Right cardiac atrium (tissue), 5 donors: ENCODE measurements at regions not wholly inside any gene's neighbourhood (a gene's known extent, or its start where the extent isn't known, plus 50 kb on each side); places are given as distances from the start of the nearest gene placed in this dataset.
"Not testable (repeated sequence)": the region's sequence is repeated elsewhere in the genome, so short reads cannot be mapped to it uniquely, and the experiment has no call there.

Source experiments
- ATAC-seq, 2 donors: fragments of 200-7000 bp; cut with Tn5 transposase; one replicate each; pipeline versions ENCODE4 v1.8.0 to v1.9.1; 2020; ENCODE audit warnings: moderate library complexity in 2 of 2, mild to moderate bottlenecking in 1 of 2
- DNase-seq, 3 donors: peaks; one replicate each; pipeline ENCODE4 v3.0.0-alpha.2; 2020
- H3K27ac ChIP-seq: one replicate; pipeline ENCODE4 v1.5.1; 2013; ENCODE audit warnings: mild to moderate bottlenecking, low read length, control low read depth, moderate library complexity
- H3K27me3 ChIP-seq: one replicate; pipeline ENCODE4 v1.6.1; 2013; ENCODE audit not compliant: control insufficient read depth, insufficient read depth
- H3K4me1 ChIP-seq: one replicate; pipeline ENCODE4 v1.6.1; 2013; ENCODE audit warnings: low read length; ENCODE audit not compliant: control insufficient read depth, insufficient read depth
- H3K4me3 ChIP-seq: one replicate; pipeline ENCODE4 v1.5.1; 2013; ENCODE audit warnings: low read length, control low read depth
- H3K9me3 ChIP-seq: one replicate; pipeline ENCODE4 v1.6.1; 2013; ENCODE audit warnings: low read length; ENCODE audit not compliant: control insufficient read depth
- WGBS: extraction: QIAGEN DNeasy Blood & Tissue Kit; methylation state at CpG from one replicate; pipeline ENCODE4 v1.1.7; 2013; 5-methylcytosine and 5-hydroxymethylcytosine counted together
- intact Hi-C, 4 donors: fragments of 100-400 bp; cut with DNase I; formaldehyde crosslinking; loops; one replicate each; pipeline versions ENCODE4 v1.11.0 to v1.14.0; 2022 to 2023
- donor health status: healthy with polysubstance abuse.
- donor health status: DM: no; HTN: yes; CAD: no.
- donor health status: DM: no; HTN: no; CAD: no.
- donor health status: DM: no; HTN: yes; CAD: no; lungs with severe emphysema.
- donor health status: DM: yes; HTN: yes; CAD: no.

GRCh38 chr14:106044949-106045596 is 518.7 kb downstream of the TMEM121 start:
- DNase-seq (peak; percentile 18 to 82 (median 66)), ATAC-seq (no peak)
- H3K4me3 ChIP-seq, result no peak overlapping the region
- H3K4me1 ChIP-seq, result no peaks in the 10 kb centered on the region
- no peaks in the 10 kb centered on the region for H3K9me3 ChIP-seq
- no peak overlapping the region for H3K27ac ChIP-seq
- no peaks in the 10 kb centered on the region for H3K27me3 ChIP-seq
- WGBS, result 56% methylated on average over 9 of the region's 9 CpGs
- intact Hi-C loops, result no loop called here

DNA sequence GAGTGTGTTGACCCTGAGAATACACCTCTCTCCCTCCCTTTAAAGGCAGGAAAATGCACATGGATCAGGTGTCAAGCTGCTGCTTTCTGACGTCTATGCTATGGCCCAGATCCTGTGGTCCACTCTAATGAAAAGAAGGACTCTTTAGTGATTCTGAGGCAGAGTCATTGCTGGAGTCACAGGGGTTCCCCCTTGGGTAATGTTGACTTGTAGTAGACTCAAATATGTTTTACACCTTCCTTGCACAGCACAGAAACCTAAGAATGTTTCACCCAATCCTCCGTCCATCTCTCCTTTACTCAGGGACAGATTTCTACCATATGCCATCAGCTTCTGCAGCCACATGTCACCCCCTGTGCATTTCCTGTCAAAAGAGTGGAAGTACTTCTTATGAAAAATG is 525.4 kb downstream of the TMEM121 start:
- H3K27ac ChIP-seq, result no peak overlapping the region
- no peaks in the 10 kb centered on the region for H3K27me3 ChIP-seq
- intact Hi-C loops, result no loop called here
- ATAC-seq (no peak), DNase-seq (no peak)
- no peaks in the 10 kb centered on the region for H3K4me1 ChIP-seq
- H3K9me3 ChIP-seq, result no peaks in the 10 kb centered on the region
- H3K4me3 ChIP-seq, result no peak overlapping the region
- WGBS, result 74% methylated on average over 2 of the region's 2 CpGs

DNA sequence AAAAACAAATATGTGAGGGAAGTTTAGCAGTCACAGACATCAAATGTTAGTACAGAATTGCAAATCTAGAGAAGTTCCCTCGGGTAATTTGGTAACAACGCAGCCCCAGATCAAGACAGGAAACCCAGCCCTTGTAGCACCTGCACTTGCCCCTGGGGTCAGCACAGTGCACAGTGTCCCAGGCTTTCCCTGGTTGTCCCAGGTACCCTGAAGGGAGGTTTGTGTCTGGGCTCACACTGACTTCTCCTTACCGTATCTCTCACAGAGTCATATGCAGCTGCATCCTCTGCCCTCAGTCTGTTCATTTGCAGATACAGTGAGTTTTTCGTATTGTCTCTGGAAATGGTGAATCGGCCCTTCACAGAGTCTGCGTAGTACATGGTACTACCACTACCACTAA is 528.9 kb downstream of the TMEM121 start:
- Histone ChIP-seq H3K27ac (no peak overlapping the region), H3K27me3 (peaks cover 2% of the 10 kb centered on the region), H3K4me1 (no peaks in the 10 kb centered on the region), H3K4me3 (no peak overlapping the region), H3K9me3 (no peaks in the 10 kb centered on the region)
- intact Hi-C loops, result no loop called here
- WGBS, result 65% methylated on average over 6 of the region's 6 CpGs
- DNase-seq (no peak), ATAC-seq (no peak)

DNA sequence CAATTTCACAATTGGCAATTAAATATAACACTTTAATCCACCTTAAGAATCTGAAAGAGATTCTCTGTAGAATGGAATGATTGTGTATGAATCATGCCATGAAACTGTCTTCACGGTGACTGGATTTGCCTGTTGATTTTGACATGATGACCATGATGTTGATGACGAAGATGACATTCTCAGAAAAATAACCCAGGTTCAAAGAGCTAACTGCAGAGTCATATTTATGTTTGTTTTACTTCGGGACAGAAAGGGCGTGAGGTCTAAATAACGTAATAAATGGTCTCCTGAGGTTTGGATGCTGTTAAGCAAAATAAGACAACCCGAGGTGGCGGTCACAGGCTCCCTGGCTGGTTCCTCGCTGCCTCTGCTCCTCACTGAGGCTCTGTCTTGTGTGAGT is 532.0 kb downstream of the TMEM121 start:
- DNase-seq (no peak), ATAC-seq (no peak)
- intact Hi-C loops, result no loop called here
- H3K27me3 ChIP-seq, result peaks cover 2% of the 10 kb centered on the region
- H3K4me1 ChIP-seq, result no peaks in the 10 kb centered on the region
- H3K4me3 ChIP-seq, result no peak overlapping the region
- WGBS, result 62% methylated on average over 8 of the region's 8 CpGs
- no peak overlapping the region for H3K27ac ChIP-seq
- H3K9me3 ChIP-seq, result no peaks in the 10 kb centered on the region

DNA sequence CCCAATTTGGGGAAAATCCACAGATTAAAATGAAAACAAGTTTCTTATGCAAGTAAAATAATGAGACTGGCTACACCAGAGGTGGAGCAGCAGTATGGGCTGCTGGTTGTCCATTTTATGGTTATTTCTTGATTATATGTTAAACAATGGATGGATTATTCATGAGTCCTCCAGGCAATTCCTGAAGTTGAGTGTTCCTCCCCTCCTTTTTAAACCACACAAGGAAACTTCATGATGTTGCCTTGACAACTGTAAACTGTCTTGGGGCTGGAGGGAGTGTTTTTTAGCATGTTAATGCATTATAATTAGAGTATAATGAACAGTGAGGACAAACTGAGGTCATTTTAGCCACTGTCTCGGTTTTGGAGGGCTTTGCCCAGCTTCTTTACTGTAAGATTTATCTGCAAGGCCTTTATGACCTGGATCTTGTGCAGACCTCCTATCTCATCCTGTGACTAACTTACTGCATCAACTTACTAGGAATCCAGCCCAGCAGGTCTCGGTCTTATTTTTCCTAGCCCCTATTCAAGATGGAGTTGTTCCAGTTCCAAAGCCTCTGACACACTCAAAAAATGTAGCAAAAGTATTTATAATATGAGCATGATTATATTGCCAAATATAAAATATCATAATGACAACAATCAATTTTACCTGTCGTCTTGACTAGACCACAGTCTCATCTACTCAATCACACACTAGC is 534.0 kb downstream of the TMEM121 start:
- 51% methylated on average over 3 of the region's 3 CpGs for WGBS
- ATAC-seq (no peak), DNase-seq (no peak)
- intact Hi-C loops, result no loop called here
- Histone ChIP-seq H3K27me3 (peaks cover 2% of the 10 kb centered on the region), H3K4me3 (no peak overlapping the region), H3K27ac (no peak overlapping the region), H3K4me1 (no peaks in the 10 kb centered on the region), H3K9me3 (no peaks in the 10 kb centered on the region)

- H3K4me1 ChIP-seq, H3K9me3 ChIP-seq, ATAC-seq, H3K27me3 ChIP-seq, H3K27ac ChIP-seq, intact Hi-C loops, H3K4me3 ChIP-seq: not testable (repeated sequence)
- DNase-seq, result peak in 2 of 3 donors; percentile 55 to 56
- WGBS, result 39% methylated on average over 12 of the region's 12 CpGs
Measured at GRCh38 chr14:106061877-106062500, 535.6 kb downstream of the TMEM121 start.

GRCh38 chr14:106062502-106063272 is 536.3 kb downstream of the TMEM121 start:
- DNase-seq, result no peak
- Histone ChIP-seq H3K4me3 (no peak overlapping the region), H3K9me3 (no peaks in the 10 kb centered on the region), H3K27me3 (peaks cover under 1% of the 10 kb centered on the region), H3K27ac (no peak overlapping the region), H3K4me1 (no peaks in the 10 kb centered on the region)
- WGBS, result 51% methylated on average over 4 of the region's 4 CpGs
- intact Hi-C loops, result no loop called here
- no peak for ATAC-seq

DNA sequence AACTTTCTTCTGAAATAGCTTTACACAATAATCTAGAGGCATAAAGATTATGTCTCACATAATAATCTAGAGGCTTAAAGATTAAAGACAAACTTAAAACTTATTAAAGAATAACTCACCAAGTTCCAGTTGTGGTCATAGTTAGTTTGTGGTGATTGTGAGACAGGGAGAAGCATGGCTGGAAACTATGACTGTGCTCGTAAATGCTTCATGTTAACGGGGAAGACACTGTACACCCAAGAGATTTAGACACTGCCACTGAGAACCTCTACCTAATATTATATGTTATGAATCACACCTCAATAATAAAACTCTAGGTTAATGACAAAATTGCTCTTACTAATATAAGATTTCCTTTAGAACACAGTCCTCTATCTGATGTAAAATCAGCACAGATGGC is 541.6 kb downstream of the TMEM121 start:
- DNase-seq (no peak), ATAC-seq (no peak)
- Histone ChIP-seq H3K4me1 (no peaks in the 10 kb centered on the region), H3K4me3 (no peak overlapping the region), H3K27ac (no peak overlapping the region), H3K27me3 (no peaks in the 10 kb centered on the region), H3K9me3 (no peaks in the 10 kb centered on the region)
- intact Hi-C loops, result no loop called here
- WGBS, result 48% methylated on average over 2 of the region's 2 CpGs

GRCh38 chr14:106069804-106070625 is 543.6 kb downstream of the TMEM121 start:
- Histone ChIP-seq H3K9me3 (no peaks in the 10 kb centered on the region), H3K4me3 (no peak overlapping the region), H3K4me1 (no peaks in the 10 kb centered on the region), H3K27me3 (no peaks in the 10 kb centered on the region), H3K27ac (no peak overlapping the region)
- WGBS, result 53% methylated on average over 3 of the region's 3 CpGs
- ATAC-seq, result no peak
- DNase-seq, result no peak
- intact Hi-C loops, result no loop called here

DNA sequence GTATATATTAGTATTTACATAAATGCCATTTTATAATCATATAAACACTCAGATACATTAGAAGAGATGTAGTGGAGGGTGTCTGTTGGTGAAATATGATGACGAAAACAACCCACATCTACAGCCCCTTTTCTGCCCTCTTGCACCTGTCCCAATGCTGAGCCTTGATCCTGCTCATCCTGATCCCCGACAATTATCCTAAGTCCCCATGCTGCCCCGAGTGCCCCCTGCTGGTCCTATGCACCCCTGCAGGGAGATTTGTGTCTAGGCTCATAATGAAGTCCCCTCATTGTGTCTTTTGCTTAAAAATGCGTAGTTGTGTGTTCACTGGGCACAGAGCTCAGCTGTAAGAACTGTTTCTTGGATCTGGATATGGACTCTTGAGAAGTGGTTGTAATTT is 554.5 kb downstream of the TMEM121 start:
- intact Hi-C loops, result no loop called here
- no peak overlapping the region for H3K4me3 ChIP-seq
- H3K27ac ChIP-seq, result no peak overlapping the region
- WGBS, result 55% methylated on average over 4 of the region's 4 CpGs
- H3K4me1 ChIP-seq, result no peaks in the 10 kb centered on the region
- no peaks in the 10 kb centered on the region for H3K9me3 ChIP-seq
- DNase-seq (no peak), ATAC-seq (no peak)
- no peaks in the 10 kb centered on the region for H3K27me3 ChIP-seq
